ENCODE measurements at regions not wholly inside any gene's neighbourhood (a gene's known extent, or its start where the extent isn't known, plus 50 kb on each side); places are given as distances from the start of the nearest gene placed in this dataset.

DNA sequence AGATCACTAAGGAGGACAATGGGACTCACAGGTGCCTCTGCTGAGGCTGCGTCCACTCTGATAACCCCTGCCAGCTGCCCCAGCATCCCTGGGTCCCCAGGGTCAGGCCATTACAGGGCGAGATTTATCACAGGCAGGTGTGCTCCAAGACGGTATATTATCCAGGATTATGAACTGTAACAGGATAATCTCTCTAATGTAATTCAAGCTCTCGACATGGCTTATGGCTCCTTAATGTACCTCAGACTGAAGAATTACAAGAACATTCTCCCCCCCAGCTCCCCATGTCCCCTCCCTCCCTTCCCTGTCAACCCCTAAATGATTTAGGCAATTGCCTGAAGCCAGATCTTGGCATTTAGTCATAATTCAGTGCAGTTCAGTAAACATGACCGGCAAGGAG, 86.8 kb downstream of the NCR2 start:
- Histone ChIP-seq H3K4me3 (ENCODE audit: control insufficient read depth in 1 of 2, extremely low read depth in 1 of 2, low read length in 1 of 2) (no peak overlapping the region), H3K9me3 (no peaks in the 10 kb centered on the region), H3K4me1 (ENCODE audit: control insufficient read depth in 1 of 2, extremely low read depth in 1 of 2, insufficient read depth in 2 of 2, low read length in 2 of 2) (peaks cover 4 to 17% of the 10 kb centered on the region in 2 experiments), H3K27ac (ENCODE audit: low read length) (no peak overlapping the region), H3K27me3 (replicated peaks in 1 of 2; ENCODE audit: control insufficient read depth in 2 of 2, extremely low read depth in 1 of 2, insufficient read depth in 2 of 2, low read length in 1 of 2) (peaks cover 6 to 24% of the 10 kb centered on the region in 2 experiments), H3K36me3 (ENCODE audit: control insufficient read depth in 2 of 2, extremely low read depth in 1 of 2, insufficient read depth in 1 of 2, low read length in 1 of 2) (no peaks in the 10 kb centered on the region)
- no peak overlapping the region for H3K27ac Mint-ChIP-seq
- CTCF ChIA-PET: interaction anchor here in 1 of 2 donors (0.6 kb wide), 1 partner anchor 257 kb away, joined by 3 read pairs; no protein-coding TSS in a partner anchor
- no peak for DNase-seq
- WGBS (ENCODE audit: insufficient coverage): 71% methylated on average over 5 of the region's 5 CpGs
- H3K4me1 Mint-ChIP-seq: no peaks in the 10 kb centered on the region
- H3K27me3 Mint-ChIP-seq: peaks cover 33 to 37% of the 10 kb centered on the region in 2 donors
- H3K36me3 Mint-ChIP-seq: no peaks in the 10 kb centered on the region
- H3K4me3 Mint-ChIP-seq: no peak overlapping the region
- no peak for ATAC-seq (replicated peaks in 1 of 4)
- peaks cover 0 to 4% (median 0%) of the 10 kb centered on the region in 3 donors for H3K9me3 Mint-ChIP-seq
- POLR2A ChIA-PET: interaction anchor here in 1 of 2 donors (0.7 kb wide), 1 partner anchor 23 kb away, joined by 14 read pairs; no protein-coding TSS in a partner anchor

DNA sequence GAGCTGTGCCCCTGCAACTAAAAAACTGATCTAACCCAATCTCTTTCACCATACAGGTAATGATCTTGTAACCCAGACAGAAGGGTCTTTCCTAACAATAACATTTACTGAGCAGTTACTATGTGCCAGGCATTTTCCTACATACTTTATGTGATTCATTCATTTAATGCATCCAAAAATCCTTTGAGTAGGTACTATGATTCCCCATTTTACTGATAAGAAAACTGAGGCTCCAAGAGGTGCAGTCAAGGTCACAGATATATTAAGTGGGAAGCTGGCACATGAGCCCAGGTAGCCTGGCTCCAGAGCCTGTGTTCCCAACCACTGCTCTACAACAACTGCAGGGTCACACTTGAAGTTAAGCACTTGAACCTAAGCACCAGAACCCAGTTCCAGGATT, 87.6 kb downstream of the NCR2 start:
- Mint-ChIP-seq H3K4me3 (no peak overlapping the region), H3K27me3 (peaks cover 27 to 31% of the 10 kb centered on the region in 2 donors), H3K27ac (no peak overlapping the region), H3K4me1 (no peaks in the 10 kb centered on the region), H3K9me3 (peaks cover 0 to 4% (median 0%) of the 10 kb centered on the region in 3 donors), H3K36me3 (no peaks in the 10 kb centered on the region)
- ChIA-PET POLR2A (interaction anchor here in 1 of 2 donors (0.7 kb wide), 1 partner anchor 22 kb away, joined by 14 read pairs; no protein-coding TSS in a partner anchor), CTCF (interaction anchor here in 1 of 2 donors (0.6 kb wide), 1 partner anchor 127 kb away, joined by 3 read pairs; no protein-coding TSS in a partner anchor)
- H3K4me3 ChIP-seq (ENCODE audit: control insufficient read depth in 1 of 2, extremely low read depth in 1 of 2, low read length in 1 of 2): no peak overlapping the region
- H3K4me1 ChIP-seq (ENCODE audit: control insufficient read depth in 1 of 2, extremely low read depth in 1 of 2, insufficient read depth in 2 of 2, low read length in 2 of 2): peaks cover 7 to 25% of the 10 kb centered on the region in 2 experiments
- no peak for DNase-seq
- H3K27me3 ChIP-seq (replicated peaks in 1 of 2; ENCODE audit: control insufficient read depth in 2 of 2, extremely low read depth in 1 of 2, insufficient read depth in 2 of 2, low read length in 1 of 2): peaks cover 6 to 26% of the 10 kb centered on the region in 2 experiments
- ATAC-seq (replicated peaks in 1 of 4): no peak
- no peaks in the 10 kb centered on the region for H3K9me3 ChIP-seq
- no peaks in the 10 kb centered on the region for H3K36me3 ChIP-seq (ENCODE audit: control insufficient read depth in 2 of 2, extremely low read depth in 1 of 2, insufficient read depth in 1 of 2, low read length in 1 of 2)
- no peak overlapping the region for H3K27ac ChIP-seq (ENCODE audit: low read length)

DNA sequence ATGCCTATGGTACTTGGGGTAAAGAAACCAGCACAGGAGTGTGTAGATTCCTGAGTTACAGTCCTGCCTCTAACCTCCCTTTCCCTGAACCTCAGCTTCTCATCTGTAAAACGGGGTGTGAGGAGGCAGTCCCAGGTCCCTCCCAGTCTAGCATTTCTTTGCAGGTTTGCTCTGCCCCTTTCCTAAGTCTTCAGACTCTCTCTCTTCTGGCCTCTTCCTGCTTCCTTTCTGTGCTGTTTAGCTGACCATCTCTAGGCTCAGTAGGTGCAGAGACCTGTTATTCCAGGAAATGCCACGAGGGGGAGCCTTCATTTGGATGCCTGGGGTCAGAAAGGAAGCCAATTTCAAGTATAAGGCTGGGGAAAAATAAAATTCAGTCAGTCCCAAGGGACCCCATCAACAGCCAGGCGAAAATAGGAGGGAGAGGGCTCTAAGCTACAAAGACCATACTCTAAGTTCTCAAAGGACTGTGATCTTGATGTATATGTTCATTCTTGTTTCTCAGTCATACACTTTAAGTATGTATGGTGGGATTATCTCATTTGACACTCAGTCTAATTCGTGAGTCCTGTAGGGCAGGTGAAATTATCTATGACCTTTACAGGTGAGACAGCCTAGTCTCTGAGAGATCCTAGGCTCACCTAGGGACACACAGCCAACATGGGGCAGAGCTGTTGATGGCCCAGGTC, 89.1 kb downstream of the NCR2 start:
- Mint-ChIP-seq H3K9me3 (peaks cover 0 to under 1% (median 0%) of the 10 kb centered on the region in 3 donors), H3K4me3 (no peak overlapping the region), H3K36me3 (no peaks in the 10 kb centered on the region), H3K4me1 (peaks cover 8 to 9% (median 8%) of the 10 kb centered on the region in 3 donors), H3K27ac (no peak overlapping the region), H3K27me3 (peaks cover 26 to 29% of the 10 kb centered on the region in 2 donors)
- ChIA-PET POLR2A (interaction anchor here in 1 of 2 donors (0.6 kb wide), 1 partner anchor 592 kb away, joined by 11 read pairs; no protein-coding TSS in a partner anchor), CTCF (interaction anchor here (0.6 to 1.4 kb wide), 10 partner anchors 10 to 259 kb away, joined by 3 to 5 read pairs (median 3); no protein-coding TSS in a partner anchor)
- Histone ChIP-seq H3K4me3 (ENCODE audit: control insufficient read depth in 1 of 2, extremely low read depth in 1 of 2, low read length in 1 of 2) (no peak overlapping the region), H3K27me3 (replicated peaks in 1 of 2; ENCODE audit: control insufficient read depth in 2 of 2, extremely low read depth in 1 of 2, insufficient read depth in 2 of 2, low read length in 1 of 2) (peaks cover 8 to 37% of the 10 kb centered on the region in 2 experiments), H3K27ac (ENCODE audit: low read length) (no peak overlapping the region), H3K9me3 (no peaks in the 10 kb centered on the region), H3K4me1 (ENCODE audit: control insufficient read depth in 1 of 2, extremely low read depth in 1 of 2, insufficient read depth in 2 of 2, low read length in 2 of 2) (peaks cover 16 to 35% of the 10 kb centered on the region in 2 experiments), H3K36me3 (ENCODE audit: control insufficient read depth in 2 of 2, extremely low read depth in 1 of 2, insufficient read depth in 1 of 2, low read length in 1 of 2) (no peaks in the 10 kb centered on the region)
- no CpG with 5 or more reads among the region's 4 CpGs for WGBS (ENCODE audit: insufficient coverage)
- DNase-seq (peak; percentile 34 to 85 (median 72)), ATAC-seq (replicated peaks in 1 of 4) (peak; percentile 58 to 66 (median 62))

DNA sequence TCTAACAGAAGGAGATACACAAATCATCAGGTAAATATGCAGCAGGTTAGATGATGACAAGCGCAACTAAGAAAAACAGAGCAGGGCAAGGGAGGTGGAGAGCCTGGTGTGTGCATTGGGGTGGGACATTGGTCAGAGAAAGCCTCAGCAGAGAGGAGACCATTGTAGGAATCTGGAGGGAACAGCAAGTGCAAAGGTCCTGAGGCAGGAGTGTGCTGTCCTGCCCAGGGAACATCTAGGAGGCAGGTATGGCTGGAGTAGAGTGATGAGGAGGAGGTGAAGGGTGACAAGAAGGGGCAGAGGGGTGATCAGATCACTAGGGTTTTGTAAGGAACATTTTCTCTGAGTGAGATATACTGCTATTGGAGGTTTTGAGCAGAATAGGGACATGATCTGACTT, 90.1 kb downstream of the NCR2 start:
- H3K27ac Mint-ChIP-seq: no peak overlapping the region
- POLR2A ChIA-PET: no interaction called here
- H3K27me3 Mint-ChIP-seq: peaks cover 30 to 31% of the 10 kb centered on the region in 2 donors

DNA sequence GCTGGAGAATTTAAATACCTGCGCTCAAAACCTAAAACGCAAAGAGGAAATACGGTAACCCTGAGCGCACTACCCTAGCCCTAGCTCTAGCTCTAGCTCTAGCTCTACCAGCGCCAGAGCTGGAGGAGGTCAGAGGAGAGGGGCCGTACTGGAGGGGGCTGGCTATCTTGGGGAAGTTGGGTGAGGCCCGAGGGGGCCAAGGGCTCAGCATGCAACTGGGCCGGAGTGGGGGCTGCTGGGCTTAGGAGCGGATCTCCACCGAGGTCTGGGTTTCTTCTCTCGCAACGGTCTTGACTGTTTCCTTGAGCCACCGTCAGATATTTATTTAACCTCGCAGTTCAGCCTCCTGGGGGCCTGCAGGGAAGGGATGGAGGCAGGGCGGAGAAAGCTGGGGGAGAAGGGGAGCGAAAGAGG, 91.0 kb downstream of the NCR2 start:
- Mint-ChIP-seq H3K4me1 (peaks cover 10 to 15% (median 13%) of the 10 kb centered on the region in 3 donors), H3K27ac (no peak overlapping the region), H3K36me3 (no peaks in the 10 kb centered on the region), H3K4me3 (no peak overlapping the region), H3K9me3 (no peaks in the 10 kb centered on the region), H3K27me3 (peaks cover 27 to 32% of the 10 kb centered on the region in 2 donors)
- Histone ChIP-seq H3K27me3 (replicated peaks in 1 of 2; ENCODE audit: control insufficient read depth in 2 of 2, extremely low read depth in 1 of 2, insufficient read depth in 2 of 2, low read length in 1 of 2) (peaks cover 16 to 49% of the 10 kb centered on the region in 2 experiments), H3K4me1 (ENCODE audit: control insufficient read depth in 1 of 2, extremely low read depth in 1 of 2, insufficient read depth in 2 of 2, low read length in 2 of 2) (peaks cover 16 to 35% of the 10 kb centered on the region in 2 experiments), H3K4me3 (ENCODE audit: control insufficient read depth in 1 of 2, extremely low read depth in 1 of 2, low read length in 1 of 2) (peak overlapping the region in 1 of 2 donors; percentile 23), H3K9me3 (no peaks in the 10 kb centered on the region), H3K36me3 (ENCODE audit: control insufficient read depth in 2 of 2, extremely low read depth in 1 of 2, insufficient read depth in 1 of 2, low read length in 1 of 2) (no peaks in the 10 kb centered on the region), H3K27ac (ENCODE audit: low read length) (no peak overlapping the region)
- DNase-seq (peak in 3 of 35 experiments; percentile 21 to 48 (median 27)), ATAC-seq (replicated peaks in 1 of 4) (peak in 2 of 4 experiments; percentile 30 to 56)
- CTCF ChIA-PET: interaction anchor here in 1 of 2 donors (0.7 kb wide), 1 partner anchor 118 kb away, joined by 3 read pairs; no protein-coding TSS in a partner anchor
- 19% methylated on average over 10 of the region's 16 CpGs for WGBS (ENCODE audit: insufficient coverage)
- POLR2A ChIA-PET: no interaction called here

More for the DNA sequence above, 90.1 kb downstream of the NCR2 start:
- no peak overlapping the region for H3K27ac ChIP-seq (ENCODE audit: low read length)
- ATAC-seq (replicated peaks in 1 of 4) (no peak), DNase-seq (no peak)
- no peaks in the 10 kb centered on the region for H3K36me3 ChIP-seq (ENCODE audit: control insufficient read depth in 2 of 2, extremely low read depth in 1 of 2, insufficient read depth in 1 of 2, low read length in 1 of 2)
- WGBS (ENCODE audit: insufficient coverage): 100% methylated on average over 1 of the region's 1 CpG
- H3K9me3 ChIP-seq: no peaks in the 10 kb centered on the region
- no peak overlapping the region for H3K4me3 ChIP-seq (ENCODE audit: control insufficient read depth in 1 of 2, extremely low read depth in 1 of 2, low read length in 1 of 2)
- Mint-ChIP-seq H3K9me3 (no peaks in the 10 kb centered on the region), H3K4me3 (no peak overlapping the region), H3K36me3 (no peaks in the 10 kb centered on the region), H3K4me1 (peaks cover 10 to 15% (median 13%) of the 10 kb centered on the region in 3 donors)
- CTCF ChIA-PET: interaction anchor here (0.6 to 1.4 kb wide), 8 partner anchors 11 to 258 kb away, joined by 3 to 5 read pairs (median 4); no protein-coding TSS in a partner anchor
- H3K4me1 ChIP-seq (ENCODE audit: control insufficient read depth in 1 of 2, extremely low read depth in 1 of 2, insufficient read depth in 2 of 2, low read length in 2 of 2): peaks cover 16 to 35% of the 10 kb centered on the region in 2 experiments
- peaks cover 16 to 43% of the 10 kb centered on the region in 2 experiments for H3K27me3 ChIP-seq (replicated peaks in 1 of 2; ENCODE audit: control insufficient read depth in 2 of 2, extremely low read depth in 1 of 2, insufficient read depth in 2 of 2, low read length in 1 of 2)

DNA sequence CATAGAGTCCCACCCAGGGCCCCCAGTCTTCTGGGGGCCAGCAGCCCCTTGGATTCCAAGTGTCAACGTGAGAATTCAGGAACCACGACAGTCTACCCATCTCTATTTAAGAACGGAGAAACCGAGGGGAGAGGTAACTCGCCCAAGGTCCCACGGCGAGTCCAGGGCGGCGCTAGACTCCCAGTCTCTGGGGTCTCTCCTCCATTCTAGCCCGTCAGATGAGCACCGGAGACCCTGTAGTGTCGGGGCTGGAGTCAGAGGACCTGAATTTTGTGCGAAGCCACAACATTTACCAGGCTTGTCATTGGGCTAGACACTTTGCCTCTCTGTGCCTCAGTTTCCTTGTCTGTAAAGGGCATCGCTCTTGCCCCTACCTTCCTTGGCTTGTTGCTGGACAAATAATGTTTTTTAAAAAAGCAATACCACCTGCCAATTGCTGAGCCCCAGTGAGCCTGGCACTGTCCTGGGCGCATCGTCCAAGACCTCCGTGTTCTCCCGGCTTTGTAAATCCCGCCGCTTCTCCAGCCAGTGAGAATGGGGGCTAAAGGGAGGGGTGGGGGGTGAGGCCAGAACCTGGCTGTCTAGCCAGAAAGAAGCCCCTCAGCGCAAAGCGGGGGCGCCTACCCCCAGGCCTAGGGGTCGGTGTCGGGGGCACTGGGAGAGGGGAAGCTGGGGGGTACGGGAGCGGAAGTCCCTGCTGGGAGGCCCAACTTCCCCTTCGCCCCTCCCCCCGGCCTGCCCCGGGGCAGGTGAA, 91.7 kb downstream of the NCR2 start:
- H3K27ac ChIP-seq (ENCODE audit: low read length): no peak overlapping the region
- POLR2A ChIA-PET: no interaction called here
- Mint-ChIP-seq H3K27ac (no peak overlapping the region), H3K9me3 (no peaks in the 10 kb centered on the region), H3K36me3 (no peaks in the 10 kb centered on the region), H3K4me1 (peaks cover 10 to 15% (median 13%) of the 10 kb centered on the region in 3 donors), H3K4me3 (no peak overlapping the region), H3K27me3 (peaks cover 27 to 32% of the 10 kb centered on the region in 2 donors)
- WGBS (ENCODE audit: insufficient coverage): 19% methylated on average over 23 of the region's 30 CpGs
- ATAC-seq (replicated peaks in 1 of 4) (no peak), DNase-seq (no peak)
- H3K9me3 ChIP-seq: no peaks in the 10 kb centered on the region
- peak overlapping the region; percentile 27 to 51 for H3K4me3 ChIP-seq (ENCODE audit: control insufficient read depth in 1 of 2, extremely low read depth in 1 of 2, low read length in 1 of 2)
- H3K4me1 ChIP-seq (ENCODE audit: control insufficient read depth in 1 of 2, extremely low read depth in 1 of 2, insufficient read depth in 2 of 2, low read length in 2 of 2): peaks cover 16 to 35% of the 10 kb centered on the region in 2 experiments
- CTCF ChIA-PET: no interaction called here
- H3K27me3 ChIP-seq (replicated peaks in 1 of 2; ENCODE audit: control insufficient read depth in 2 of 2, extremely low read depth in 1 of 2, insufficient read depth in 2 of 2, low read length in 1 of 2): peaks cover 16 to 51% of the 10 kb centered on the region in 2 experiments
- H3K36me3 ChIP-seq (ENCODE audit: control insufficient read depth in 2 of 2, extremely low read depth in 1 of 2, insufficient read depth in 1 of 2, low read length in 1 of 2): no peaks in the 10 kb centered on the region
